Testis (tissue), 2 donors: ENCODE measurements at regions not wholly inside any gene's neighbourhood (a gene's known extent, or its start where the extent isn't known, plus 50 kb on each side); places are given as distances from the start of the nearest gene placed in this dataset.

Source experiments
- POLR2A ChIP-seq: fragments of 450-650 bp; IDR thresholded peaks from one replicate; pipeline ENCODE4 v1.6.1; 2017; ENCODE audit warnings: antibody characterized with exemption, mild to moderate bottlenecking, moderate library complexity
- TF ChIP-seq, protein P1 (sequence below), 3 experiments: fragments of 450-650 bp in 2 of 3; fragments of 200-600 bp in 1 of 3; sonication (generic) in 1 of 3; IDR thresholded peaks; one replicate each; pipeline ENCODE4 v1.5.1; 2016 to 2019; ENCODE audit warnings: antibody characterized with exemption in 3 of 3, mild to moderate bottlenecking in 2 of 3, moderate library complexity in 1 of 3

DNA sequence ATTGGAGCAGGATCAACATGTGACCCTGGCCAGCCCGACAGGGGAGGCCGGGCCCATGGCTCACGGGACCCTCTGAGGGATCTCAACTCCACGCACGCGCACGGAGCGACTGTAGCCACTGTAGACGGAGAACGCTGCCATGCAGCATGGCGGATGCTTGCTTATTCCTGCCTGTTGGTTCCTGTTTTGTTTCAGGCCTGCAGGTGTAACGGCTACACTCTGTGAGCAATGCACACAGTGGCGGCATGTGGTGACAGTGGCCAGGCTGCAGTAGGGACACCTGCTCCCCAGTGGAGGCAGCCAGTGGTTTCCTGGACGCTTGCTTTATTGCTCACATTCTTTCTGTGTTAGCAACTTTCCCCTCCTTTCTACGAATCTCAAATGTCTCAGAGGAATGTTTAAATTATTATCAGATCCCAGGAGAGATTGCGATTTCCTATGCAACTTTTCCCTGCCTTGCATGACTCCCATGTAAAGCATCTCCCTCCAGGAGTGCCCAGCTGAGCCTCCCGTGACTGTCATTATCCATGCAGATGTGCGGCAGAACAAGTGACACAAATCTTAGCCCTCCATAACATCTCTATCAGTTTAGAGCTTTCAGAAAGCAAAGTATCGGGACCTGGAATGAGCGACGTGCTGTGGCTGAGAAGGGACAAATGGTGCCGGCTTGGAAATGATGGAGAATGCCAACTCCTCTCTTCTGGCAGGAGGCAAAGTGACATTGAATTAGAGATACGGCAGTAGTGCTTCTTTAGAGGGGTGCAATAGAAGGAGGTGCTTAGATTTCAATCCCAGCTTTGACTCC, 209.7 kb downstream of the ASB1 start:
- TF ChIP-seq, protein P1, sequence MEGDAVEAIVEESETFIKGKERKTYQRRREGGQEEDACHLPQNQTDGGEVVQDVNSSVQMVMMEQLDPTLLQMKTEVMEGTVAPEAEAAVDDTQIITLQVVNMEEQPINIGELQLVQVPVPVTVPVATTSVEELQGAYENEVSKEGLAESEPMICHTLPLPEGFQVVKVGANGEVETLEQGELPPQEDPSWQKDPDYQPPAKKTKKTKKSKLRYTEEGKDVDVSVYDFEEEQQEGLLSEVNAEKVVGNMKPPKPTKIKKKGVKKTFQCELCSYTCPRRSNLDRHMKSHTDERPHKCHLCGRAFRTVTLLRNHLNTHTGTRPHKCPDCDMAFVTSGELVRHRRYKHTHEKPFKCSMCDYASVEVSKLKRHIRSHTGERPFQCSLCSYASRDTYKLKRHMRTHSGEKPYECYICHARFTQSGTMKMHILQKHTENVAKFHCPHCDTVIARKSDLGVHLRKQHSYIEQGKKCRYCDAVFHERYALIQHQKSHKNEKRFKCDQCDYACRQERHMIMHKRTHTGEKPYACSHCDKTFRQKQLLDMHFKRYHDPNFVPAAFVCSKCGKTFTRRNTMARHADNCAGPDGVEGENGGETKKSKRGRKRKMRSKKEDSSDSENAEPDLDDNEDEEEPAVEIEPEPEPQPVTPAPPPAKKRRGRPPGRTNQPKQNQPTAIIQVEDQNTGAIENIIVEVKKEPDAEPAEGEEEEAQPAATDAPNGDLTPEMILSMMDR (IDR thresholded peaks at IDR 0.05) = no peak
- TF ChIP-seq POLR2A = no peak
